SK-N-MC (cell line): ENCODE measurements at regions not wholly inside any gene's neighbourhood (a gene's known extent, or its start where the extent isn't known, plus 50 kb on each side); places are given as distances from the start of the nearest gene placed in this dataset.
"Not testable (repeated sequence)": the region's sequence is repeated elsewhere in the genome, so short reads cannot be mapped to it uniquely, and the experiment has no call there.

Experiments
- DNase-seq: peaks from one replicate; pipeline ENCODE4 v3.0.0-alpha.2; 2011; ENCODE audit warnings: low read depth, low spot score
- H3K27ac ChIP-seq: fragments of 200-600 bp; sonication (generic); 2 replicates; pipeline ENCODE4 v1.5.1; 2016; ENCODE audit warnings: mixed run types
- H3K36me3 ChIP-seq: fragments of 200-600 bp; sonication (generic); 2 replicates; pipeline ENCODE4 v1.6.1; 2017; ENCODE audit warnings: antibody characterized with exemption, low read length, mixed read lengths; ENCODE audit not compliant: insufficient read depth
- H3K4me3 ChIP-seq: fragments of 200-600 bp; sonication (generic); 2 replicates; pipeline ENCODE4 v1.5.1; 2016
- H3K9ac ChIP-seq: fragments of 200-600 bp; sonication (generic); 2 replicates; pipeline ENCODE4 v1.8.0; 2017; ENCODE audit warnings: mixed run types, mixed read lengths; ENCODE audit not compliant: insufficient read length
- H3K9me3 ChIP-seq: fragments of 200-600 bp; sonication (generic); 2 replicates; pipeline ENCODE4 v1.6.1; 2017; ENCODE audit warnings: low read depth, mild to moderate bottlenecking, antibody characterized with exemption, low read length, moderate library complexity, mixed read lengths
- EZH2 ChIP-seq: fragments of 200-600 bp; sonication (generic); IDR thresholded peaks from one replicate; pipeline ENCODE4 v1.6.1; 2017; ENCODE audit warnings: antibody characterized with exemption
- FOXP2 ChIP-seq: optimal IDR thresholded peaks from 2 replicates; pipeline ENCODE3; 2011; ENCODE audit warnings: mild to moderate bottlenecking, moderate library complexity; ENCODE audit not compliant: insufficient read depth; ENCODE audit errors: extremely low read length, control extremely low read depth
- POLR2AphosphoS5 ChIP-seq: IDR thresholded peaks from 2 replicates; pipeline ENCODE4 v1.6.1; 2012; ENCODE audit warnings: mild to moderate bottlenecking, low read depth, low read length, borderline replicate concordance

DNA sequence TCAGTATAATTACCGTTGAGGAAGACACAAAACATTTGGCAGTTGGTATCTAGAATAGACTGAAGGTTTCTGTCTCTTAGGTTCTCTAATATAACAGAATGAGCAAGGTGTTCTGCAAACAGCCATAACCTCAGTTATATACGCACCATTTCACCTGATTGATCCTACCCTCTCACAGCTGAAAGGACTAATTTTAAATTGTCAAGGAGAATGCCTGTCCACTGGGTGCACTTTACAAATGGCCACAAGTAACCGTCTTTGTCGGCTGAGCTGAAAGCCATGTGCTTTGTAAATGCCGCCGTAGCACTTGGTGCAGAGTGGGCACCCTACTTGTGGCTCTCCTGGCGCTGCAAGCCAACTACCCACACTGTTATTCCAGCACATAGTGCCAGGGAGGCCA lies 466.3 kb downstream of the AACS start:
- Histone ChIP-seq H3K36me3 (peaks cover 23% of the 10 kb centered on the region), H3K4me3 (no peak overlapping the region), H3K27ac (no peak overlapping the region), H3K9me3 (no peaks in the 10 kb centered on the region), H3K9ac (no peak overlapping the region)
- no peak for DNase-seq
- TF ChIP-seq POLR2AphosphoS5 (no peak), FOXP2 (no peak), EZH2 (no peak)

DNA sequence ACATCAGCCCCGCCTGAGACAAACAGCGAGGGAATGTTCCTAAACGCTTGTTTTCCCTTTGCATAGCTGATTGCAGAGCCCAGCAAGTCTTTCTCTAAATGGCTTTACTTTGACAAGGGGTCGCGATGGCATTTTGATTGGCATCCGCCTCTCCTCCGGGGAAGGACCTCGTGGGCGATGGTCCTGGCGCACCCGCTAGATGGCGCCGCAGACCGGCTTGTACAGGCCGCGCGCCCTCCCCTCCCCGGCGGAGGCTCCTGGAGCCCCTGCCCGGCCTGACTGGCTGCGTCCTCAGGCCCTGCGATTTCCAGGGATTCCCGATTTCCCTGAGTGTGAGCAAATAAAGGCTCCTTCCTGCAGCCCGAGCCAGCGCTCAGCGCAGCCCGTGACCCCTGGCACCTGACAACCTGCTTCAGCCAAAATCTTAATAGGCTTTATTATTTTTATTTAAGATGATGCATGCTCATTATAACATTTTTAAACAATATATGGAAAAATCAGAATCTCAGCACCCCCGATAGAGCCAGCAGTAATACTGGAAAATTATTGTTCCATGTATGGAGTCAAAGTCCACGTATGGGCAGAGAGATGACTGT lies 468.3 kb downstream of the AACS start:
- Histone ChIP-seq H3K9ac (no peak overlapping the region), H3K36me3 (peaks cover 38% of the 10 kb centered on the region), H3K27ac (no peak overlapping the region), H3K4me3 (no peak overlapping the region), H3K9me3 (no peaks in the 10 kb centered on the region)
- no peak for DNase-seq
- TF ChIP-seq POLR2AphosphoS5 (no peak), FOXP2 (no peak), EZH2 (no peak)

- 0 out of 2 replicates have a peak, but pooled peaks cover 7% of the 10 kb centered on the region for H3K9me3 ChIP-seq
- H3K4me3 ChIP-seq: no peak overlapping the region
- TF ChIP-seq EZH2 (no peak), POLR2AphosphoS5 (no peak), FOXP2 (no peak)
- no peak overlapping the region for H3K27ac ChIP-seq
- no peak overlapping the region for H3K9ac ChIP-seq
- H3K36me3 ChIP-seq: peaks cover 82% of the 10 kb centered on the region
- DNase-seq: no peak
Observed at GRCh38 chr12:125538401-125539199, 473.4 kb downstream of the AACS start.

GRCh38 chr12:125540580-125541204 lies 475.5 kb downstream of the AACS start:
- DNase-seq: no peak
- Histone ChIP-seq H3K36me3 (peaks cover 91% of the 10 kb centered on the region), H3K9me3 (0 out of 2 replicates have a peak, but pooled peaks cover 7% of the 10 kb centered on the region), H3K4me3 (no peak overlapping the region), H3K27ac (no peak overlapping the region), H3K9ac (no peak overlapping the region)
- no peak for TF ChIP-seq POLR2AphosphoS5
- TF ChIP-seq EZH2: no peak
- no peak for TF ChIP-seq FOXP2

- peaks cover 79% of the 10 kb centered on the region for H3K36me3 ChIP-seq
- no peak overlapping the region for H3K4me3 ChIP-seq
- no peak for TF ChIP-seq FOXP2
- TF ChIP-seq EZH2: no peak
- no peak for TF ChIP-seq POLR2AphosphoS5
- H3K9ac ChIP-seq: no peak overlapping the region
- no peak for DNase-seq
- H3K27ac ChIP-seq: no peak overlapping the region
- 0 out of 2 replicates have a peak, but pooled peaks cover 7% of the 10 kb centered on the region for H3K9me3 ChIP-seq
Observed at GRCh38 chr12:125544960-125545359, 479.7 kb downstream of the AACS start.

DNA sequence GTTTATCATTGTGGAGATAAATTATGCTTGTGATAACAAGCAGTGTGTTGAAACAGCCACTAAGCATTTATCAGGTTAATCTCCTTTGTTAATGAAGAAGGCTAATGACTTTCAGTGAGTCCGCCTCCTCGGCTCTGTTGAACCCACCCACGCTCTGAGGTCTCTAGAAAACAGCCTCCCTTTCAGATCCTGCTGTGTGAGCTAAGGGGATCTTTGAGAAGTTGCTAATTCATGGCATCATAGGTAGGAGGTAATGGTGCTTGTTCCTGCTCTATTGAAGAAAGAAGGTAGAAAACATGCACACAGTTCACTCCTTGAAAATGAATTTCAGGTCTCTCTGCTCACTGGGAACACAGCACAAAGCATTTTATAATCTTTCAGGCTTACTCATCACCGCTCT lies 483.9 kb downstream of the AACS start:
- no peak overlapping the region for H3K9ac ChIP-seq
- H3K27ac ChIP-seq: peak overlapping the region; percentile 21; the same call in 1 of the 2 replicates
- H3K9me3 ChIP-seq: no peaks in the 10 kb centered on the region; the same call in 1 of the 2 replicates
- no peak overlapping the region for H3K4me3 ChIP-seq
- peaks cover 40% of the 10 kb centered on the region for H3K36me3 ChIP-seq
- DNase-seq: no peak
- TF ChIP-seq FOXP2 (no peak), POLR2AphosphoS5 (no peak), EZH2 (no peak)

- TF ChIP-seq FOXP2 (no peak), EZH2 (no peak), POLR2AphosphoS5 (no peak)
Observed at GRCh38 chr12:125549836-125550235, 484.6 kb downstream of the AACS start.

GRCh38 chr12:125552295-125552694 lies 487.1 kb downstream of the AACS start:
- DNase-seq: no peak
- Histone ChIP-seq H3K4me3 (no peak overlapping the region), H3K36me3 (peaks cover 13% of the 10 kb centered on the region), H3K27ac (peak overlapping the region; percentile 51; the same call in 1 of the 2 replicates), H3K9ac (no peak overlapping the region), H3K9me3 (no peaks in the 10 kb centered on the region; the same call in 1 of the 2 replicates)
- TF ChIP-seq POLR2AphosphoS5: no peak
- TF ChIP-seq FOXP2: no peak
- no peak for TF ChIP-seq EZH2

More at GRCh38 chr12:125549836-125550235, 484.6 kb downstream of the AACS start:
- Histone ChIP-seq H3K9me3 (no peaks in the 10 kb centered on the region; the same call in 1 of the 2 replicates), H3K36me3 (peaks cover 34% of the 10 kb centered on the region), H3K27ac (no peak overlapping the region; the same call in 1 of the 2 replicates), H3K4me3 (no peak overlapping the region), H3K9ac (no peak overlapping the region)
- DNase-seq: no peak

GRCh38 chr12:125561008-125561407 lies 495.8 kb downstream of the AACS start:
- DNase-seq, H3K36me3 ChIP-seq, H3K9me3 ChIP-seq, H3K9ac ChIP-seq, H3K27ac ChIP-seq, H3K4me3 ChIP-seq: not testable (repeated sequence)
